Upper lobe of left lung (tissue), 6 donors: ENCODE measurements at regions not wholly inside any gene's neighbourhood (a gene's known extent, or its start where the extent isn't known, plus 50 kb on each side); places are given as distances from the start of the nearest gene placed in this dataset.

Source experiments
- ATAC-seq, 2 donors: fragments of 200-7000 bp; cut with Tn5 transposase; one replicate each; pipeline ENCODE4 v1.9.1; 2022; ENCODE audit warnings: mild to moderate bottlenecking in 2 of 2, moderate library complexity in 2 of 2; ENCODE audit not compliant: low FRiP score in 2 of 2
- DNase-seq, 2 donors: peaks; one replicate each; pipeline ENCODE4 v3.0.0-alpha.2; 2019 to 2020
- H3K27ac ChIP-seq, 4 donors: fragments of 200-600 bp; sonication (generic); one replicate each; pipeline ENCODE4 v1.5.1; 2016 to 2019
- H3K27me3 ChIP-seq, 4 donors: fragments of 200-600 bp; sonication (generic); one replicate each; pipeline ENCODE4 v1.5.1; 2017 to 2019
- H3K36me3 ChIP-seq, 4 donors: fragments of 200-600 bp; sonication (generic); one replicate each; pipeline ENCODE4 v1.5.1; 2016 to 2019
- H3K4me1 ChIP-seq, 4 donors: fragments of 200-600 bp; sonication (generic); one replicate each; pipeline ENCODE4 v1.5.1; 2018 to 2019
- H3K4me3 ChIP-seq, 4 donors: fragments of 200-600 bp; sonication (generic); one replicate each; pipeline ENCODE4 v1.5.1; 2017 to 2019; ENCODE audit warnings: mild to moderate bottlenecking in 2 of 4, moderate library complexity in 1 of 4
- H3K9me3 ChIP-seq, 4 donors: fragments of 200-600 bp; sonication (generic); one replicate each; pipeline ENCODE4 v1.5.1; 2018 to 2019
- CTCF ChIP-seq, 6 experiments: fragments of 450-650 bp in 4 of 6; fragments of 200-600 bp in 2 of 6; sonication (generic) in 2 of 6; IDR thresholded peaks; one replicate each; pipeline ENCODE4 v1.5.1; 2016 to 2019; ENCODE audit warnings: antibody characterized with exemption in 6 of 6
- EP300 ChIP-seq, 4 donors: sonication (generic); formaldehyde crosslinking; IDR thresholded peaks; one replicate each; pipeline ENCODE4 v1.5.1; 2017; ENCODE audit warnings: antibody characterized with exemption in 4 of 4, control low read depth in 2 of 4
- POLR2A ChIP-seq, 4 donors: fragments of 450-650 bp; IDR thresholded peaks; one replicate each; pipeline ENCODE4 v1.5.1; 2016 to 2017; ENCODE audit warnings: antibody characterized with exemption in 4 of 4, mild to moderate bottlenecking in 2 of 4
- POLR2AphosphoS5 ChIP-seq, 2 donors: sonication (generic); formaldehyde crosslinking; IDR thresholded peaks; one replicate each; pipeline ENCODE4 v1.5.1; 2017; ENCODE audit warnings: antibody characterized with exemption in 2 of 2
- donor health status: DM: no; HTN: no; CAD: no; lungs with moderate emphysema.
- donor health status: DM: no; HTN: yes; CAD: no; lungs with severe emphysema.

DNA sequence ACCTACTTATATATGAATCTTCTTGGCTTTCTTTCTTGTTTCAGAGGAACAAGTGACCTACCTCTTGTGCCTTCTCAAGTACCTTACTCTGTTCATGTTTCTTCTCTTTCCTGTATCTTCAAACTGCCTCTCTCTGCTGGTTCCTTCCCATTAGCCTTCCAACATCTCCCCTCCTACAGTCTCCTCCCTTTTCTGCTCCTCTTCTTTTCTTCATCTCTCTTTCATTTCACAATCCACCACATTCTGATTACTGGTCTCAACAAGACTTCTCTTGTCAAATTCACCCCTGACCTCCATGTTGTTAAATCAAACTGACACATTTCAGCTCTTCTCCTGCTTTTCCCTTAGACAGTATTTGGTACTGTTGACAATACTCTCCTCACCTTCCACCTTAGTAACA is 95.6 kb downstream of the BRMS1L start:
- no peak overlapping the region for H3K27ac ChIP-seq
- TF ChIP-seq CTCF (IDR thresholded peaks at IDR 0.05) (no peak), POLR2A (IDR thresholded peaks at IDR 0.05) (no peak), EP300 (IDR thresholded peaks at IDR 0.05) (no peak), POLR2AphosphoS5 (IDR thresholded peaks at IDR 0.05) (no peak)
- H3K27me3 ChIP-seq, result no peaks in the 10 kb centered on the region
- H3K9me3 ChIP-seq, result no peaks in the 10 kb centered on the region
- no peak for ATAC-seq
- no peak overlapping the region for H3K4me3 ChIP-seq
- no peak for DNase-seq
- no peaks in the 10 kb centered on the region for H3K36me3 ChIP-seq
- H3K4me1 ChIP-seq, result no peaks in the 10 kb centered on the region
